ENCODE measurements at regions not wholly inside any gene's neighbourhood (a gene's known extent, or its start where the extent isn't known, plus 50 kb on each side); places are given as distances from the start of the nearest gene placed in this dataset.

DNA sequence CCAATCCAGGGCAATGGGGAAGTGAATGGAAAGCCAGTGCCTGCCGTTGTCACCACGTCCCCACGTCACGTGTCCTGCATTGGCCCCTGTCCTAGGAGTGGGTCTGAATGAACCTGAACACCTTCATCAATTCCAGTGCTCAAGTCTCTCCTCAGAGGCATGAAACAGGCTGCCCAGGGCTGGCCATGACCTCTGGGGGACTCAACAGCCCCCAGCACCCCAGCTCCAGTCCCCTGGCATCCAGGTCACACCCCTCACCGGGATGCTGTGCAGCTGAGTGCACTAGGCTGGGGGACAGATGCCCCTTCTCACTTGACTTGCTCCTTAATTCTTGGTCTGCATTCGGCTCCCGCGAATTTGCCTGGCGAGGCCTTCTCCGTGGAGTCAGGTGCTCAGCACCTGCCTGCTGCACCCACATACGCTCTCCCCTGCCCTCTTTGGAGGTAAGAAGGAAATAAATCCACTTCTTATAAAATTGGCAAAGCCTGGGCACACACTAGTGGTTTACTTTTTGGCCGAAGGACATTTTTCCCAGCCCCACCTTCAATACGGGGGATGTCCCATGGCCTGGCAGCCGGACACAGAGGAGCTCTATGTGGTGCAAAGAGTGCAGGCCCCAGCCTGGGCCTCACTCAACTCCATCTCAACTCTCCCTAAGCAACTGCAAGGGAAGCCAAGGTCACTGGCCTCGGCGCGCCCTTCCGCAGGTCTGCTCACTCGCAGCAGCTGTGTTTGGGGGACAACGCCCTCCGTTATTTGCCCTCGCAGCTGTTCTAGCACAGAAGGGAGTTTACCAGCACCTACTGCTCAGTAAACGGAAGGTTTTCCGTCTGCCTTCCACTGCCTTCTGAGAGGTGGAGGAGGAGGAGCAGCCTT, 77.6 kb upstream of the SHH start:
- DNase-seq (ENCODE audit: low spot score in 2 of 2), result no peak
- TF ChIP-seq, protein P1, sequence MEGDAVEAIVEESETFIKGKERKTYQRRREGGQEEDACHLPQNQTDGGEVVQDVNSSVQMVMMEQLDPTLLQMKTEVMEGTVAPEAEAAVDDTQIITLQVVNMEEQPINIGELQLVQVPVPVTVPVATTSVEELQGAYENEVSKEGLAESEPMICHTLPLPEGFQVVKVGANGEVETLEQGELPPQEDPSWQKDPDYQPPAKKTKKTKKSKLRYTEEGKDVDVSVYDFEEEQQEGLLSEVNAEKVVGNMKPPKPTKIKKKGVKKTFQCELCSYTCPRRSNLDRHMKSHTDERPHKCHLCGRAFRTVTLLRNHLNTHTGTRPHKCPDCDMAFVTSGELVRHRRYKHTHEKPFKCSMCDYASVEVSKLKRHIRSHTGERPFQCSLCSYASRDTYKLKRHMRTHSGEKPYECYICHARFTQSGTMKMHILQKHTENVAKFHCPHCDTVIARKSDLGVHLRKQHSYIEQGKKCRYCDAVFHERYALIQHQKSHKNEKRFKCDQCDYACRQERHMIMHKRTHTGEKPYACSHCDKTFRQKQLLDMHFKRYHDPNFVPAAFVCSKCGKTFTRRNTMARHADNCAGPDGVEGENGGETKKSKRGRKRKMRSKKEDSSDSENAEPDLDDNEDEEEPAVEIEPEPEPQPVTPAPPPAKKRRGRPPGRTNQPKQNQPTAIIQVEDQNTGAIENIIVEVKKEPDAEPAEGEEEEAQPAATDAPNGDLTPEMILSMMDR (IDR thresholded peaks at IDR 0.05), result no peak
- no peaks in the 10 kb centered on the region for H3K9me3 ChIP-seq
- no peak overlapping the region for H3K4me3 ChIP-seq
- H3K36me3 ChIP-seq, result no peaks in the 10 kb centered on the region
- intact Hi-C loops (cut with DNase I), result no loop called here
- H3K4me1 ChIP-seq, result no peaks in the 10 kb centered on the region
- H3K27ac ChIP-seq, result no peak overlapping the region
- H3K27me3 ChIP-seq, result no peaks in the 10 kb centered on the region

DNA sequence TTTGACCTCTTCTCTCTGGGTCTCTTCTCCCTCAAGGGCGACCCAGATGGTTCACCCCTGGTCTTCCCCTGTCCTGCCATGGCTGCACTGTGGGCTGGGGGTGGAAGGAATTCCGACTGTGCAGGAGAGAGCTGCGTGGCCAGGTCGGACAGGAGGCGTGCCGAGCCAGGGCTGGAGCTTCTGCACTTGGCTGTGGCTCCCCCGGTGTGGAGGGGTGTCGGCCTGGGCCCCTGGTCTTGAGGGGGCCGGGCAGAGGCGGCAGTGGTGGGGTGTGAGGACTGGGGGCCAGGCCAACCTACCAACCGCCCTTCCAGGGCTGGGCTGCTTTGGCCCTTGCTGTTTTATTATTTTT, 74.9 kb upstream of the SHH start:
- intact Hi-C loops (cut with DNase I), result no loop called here
- Histone ChIP-seq H3K4me3 (no peak overlapping the region), H3K27ac (no peak overlapping the region), H3K9me3 (no peaks in the 10 kb centered on the region), H3K4me1 (no peaks in the 10 kb centered on the region), H3K27me3 (no peaks in the 10 kb centered on the region), H3K36me3 (no peaks in the 10 kb centered on the region)
- TF ChIP-seq, protein P1 (IDR thresholded peaks at IDR 0.05), result no peak
- DNase-seq (ENCODE audit: low spot score in 2 of 2), result no peak

GRCh38 chr7:155886391-155887173, 74.3 kb upstream of the SHH start:
- TF ChIP-seq, protein P1 (IDR thresholded peaks at IDR 0.05), result no peak
- intact Hi-C loops (cut with DNase I), result no loop called here
- no peak overlapping the region for H3K27ac ChIP-seq
- no peaks in the 10 kb centered on the region for H3K9me3 ChIP-seq
- DNase-seq (ENCODE audit: low spot score in 2 of 2), result no peak
- H3K4me1 ChIP-seq, result no peaks in the 10 kb centered on the region
- H3K27me3 ChIP-seq, result no peaks in the 10 kb centered on the region
- no peak overlapping the region for H3K4me3 ChIP-seq
- no peaks in the 10 kb centered on the region for H3K36me3 ChIP-seq

- no peak overlapping the region for H3K27ac ChIP-seq
- H3K36me3 ChIP-seq, result no peaks in the 10 kb centered on the region
- no peak for DNase-seq (ENCODE audit: low spot score in 2 of 2)
- no peak overlapping the region for H3K4me3 ChIP-seq
- TF ChIP-seq, protein P1 (IDR thresholded peaks at IDR 0.05), result no peak
- intact Hi-C loops (cut with DNase I), result no loop called here
- no peaks in the 10 kb centered on the region for H3K4me1 ChIP-seq
- no peaks in the 10 kb centered on the region for H3K27me3 ChIP-seq
- H3K9me3 ChIP-seq, result no peaks in the 10 kb centered on the region
Observed at GRCh38 chr7:155885167-155886155, 73.2 kb upstream of the SHH start.
